GM18505 (cell line): ENCODE measurements at regions not wholly inside any gene's neighbourhood (a gene's known extent, or its start where the extent isn't known, plus 50 kb on each side); places are given as distances from the start of the nearest gene placed in this dataset.

Experiments
- ATAC-seq: cut with Tn5 transposase; IDR thresholded peaks from one replicate; pipeline ENCODE4 v1.9.1; 2021; ENCODE audit not compliant: unreplicated experiment
- POLR2A ChIP-seq: IDR thresholded peaks from 4 replicates; pipeline ENCODE4 v1.6.1; 2011; ENCODE audit warnings: borderline replicate concordance; ENCODE audit not compliant: insufficient read depth, insufficient read length; ENCODE audit errors: extremely low read depth

DNA sequence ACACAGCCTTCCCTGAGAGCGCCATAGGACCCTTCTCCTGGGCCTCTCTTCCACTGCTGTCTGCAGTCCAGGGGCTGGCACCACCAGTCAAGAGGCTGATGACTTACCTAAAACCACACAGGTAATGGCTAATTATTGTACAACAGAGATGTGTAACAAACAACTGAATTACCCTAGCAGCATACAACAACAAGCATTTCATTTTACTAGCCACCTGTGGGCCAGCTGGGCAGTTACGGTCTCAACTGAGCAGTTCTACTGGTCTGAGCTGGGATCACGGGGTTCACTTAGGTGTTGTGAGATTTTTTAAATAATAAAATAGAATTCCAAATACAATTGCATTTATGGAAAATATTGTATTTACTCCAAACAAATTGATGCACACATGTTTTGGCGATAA lies 431.9 kb downstream of the TNS3 start:
- peak; percentile 12 for ATAC-seq
- TF ChIP-seq POLR2A, result no peak

DNA sequence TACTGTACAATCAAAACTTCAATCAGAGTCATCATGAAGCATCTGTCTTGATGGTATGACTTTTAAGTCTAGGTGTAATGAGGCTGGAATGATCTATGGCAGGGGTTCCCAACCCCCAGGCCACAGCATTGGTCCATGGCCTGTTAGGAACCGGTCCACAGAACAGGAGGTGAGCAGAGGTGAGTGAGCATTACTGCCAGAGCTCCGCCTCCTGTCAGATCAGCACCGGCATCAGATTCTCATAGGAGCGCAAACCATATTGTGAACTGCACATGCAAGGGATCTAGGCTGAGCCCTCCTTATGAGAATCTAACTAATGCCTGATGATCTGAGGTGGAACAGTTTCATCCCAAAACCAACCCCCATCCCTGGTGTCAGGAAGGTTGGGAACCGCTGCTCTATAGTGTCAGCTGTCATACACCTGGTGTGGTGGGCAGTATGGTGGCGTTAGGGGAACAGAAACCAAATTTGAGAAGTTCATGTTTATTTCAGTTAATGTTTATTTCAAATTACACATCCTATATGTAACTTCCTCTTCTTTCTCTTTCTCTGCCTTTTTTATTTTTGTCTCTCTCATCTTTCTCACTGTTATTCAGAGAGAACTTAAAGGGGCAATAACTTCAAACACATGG lies 432.6 kb downstream of the TNS3 start:
- no peak for TF ChIP-seq POLR2A
- ATAC-seq, result peak; percentile 74

GRCh38 chr7:47148536-47149207 lies 433.2 kb downstream of the TNS3 start:
- no peak for TF ChIP-seq POLR2A

GRCh38 chr7:47147213-47147631 lies 434.7 kb downstream of the TNS3 start:
- no peak for ATAC-seq
- no peak for TF ChIP-seq POLR2A

More at GRCh38 chr7:47148536-47149207, 433.2 kb downstream of the TNS3 start:
- no peak for ATAC-seq

GRCh38 chr7:47145982-47146381 lies 435.9 kb downstream of the TNS3 start:
- no peak for TF ChIP-seq POLR2A
- no peak for ATAC-seq

GRCh38 chr7:47145186-47145725 lies 436.7 kb downstream of the TNS3 start:
- TF ChIP-seq POLR2A, result no peak
- ATAC-seq, result no peak

DNA sequence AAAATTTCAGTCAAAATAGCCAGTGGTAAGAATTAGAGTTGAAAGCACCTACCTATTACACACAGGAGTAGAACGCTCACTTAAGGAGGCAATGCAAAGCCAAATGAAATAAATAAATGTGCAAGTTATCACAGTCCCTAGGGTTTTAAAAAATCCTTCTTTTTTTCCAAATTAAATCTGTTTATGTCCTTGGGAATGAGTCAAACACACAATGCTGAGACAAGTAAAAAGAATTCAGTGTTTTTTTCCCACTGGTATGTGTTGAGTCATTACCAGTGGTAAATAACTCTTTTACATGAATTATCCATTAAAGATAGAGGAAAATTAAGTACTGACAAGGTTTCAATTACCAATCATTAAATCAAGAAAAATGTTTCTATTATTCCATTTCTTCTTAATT lies 438.6 kb downstream of the TNS3 start:
- no peak for TF ChIP-seq POLR2A
- ATAC-seq, result no peak

DNA sequence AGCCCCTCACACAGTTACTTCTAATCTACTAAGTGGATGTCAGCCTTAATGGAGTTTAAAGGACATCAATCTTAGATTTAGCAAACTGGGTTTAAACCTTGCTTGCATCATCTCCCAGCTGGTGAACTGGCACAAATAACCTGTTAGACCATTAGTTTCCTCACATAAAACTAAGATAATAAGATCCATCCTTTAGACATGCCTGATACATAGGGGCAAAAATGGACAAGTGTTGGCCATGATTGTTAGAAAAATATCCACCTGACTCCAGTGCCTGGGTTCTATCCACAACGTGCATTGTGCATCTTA lies 439.1 kb downstream of the TNS3 start:
- TF ChIP-seq POLR2A, result no peak
- no peak for ATAC-seq

DNA sequence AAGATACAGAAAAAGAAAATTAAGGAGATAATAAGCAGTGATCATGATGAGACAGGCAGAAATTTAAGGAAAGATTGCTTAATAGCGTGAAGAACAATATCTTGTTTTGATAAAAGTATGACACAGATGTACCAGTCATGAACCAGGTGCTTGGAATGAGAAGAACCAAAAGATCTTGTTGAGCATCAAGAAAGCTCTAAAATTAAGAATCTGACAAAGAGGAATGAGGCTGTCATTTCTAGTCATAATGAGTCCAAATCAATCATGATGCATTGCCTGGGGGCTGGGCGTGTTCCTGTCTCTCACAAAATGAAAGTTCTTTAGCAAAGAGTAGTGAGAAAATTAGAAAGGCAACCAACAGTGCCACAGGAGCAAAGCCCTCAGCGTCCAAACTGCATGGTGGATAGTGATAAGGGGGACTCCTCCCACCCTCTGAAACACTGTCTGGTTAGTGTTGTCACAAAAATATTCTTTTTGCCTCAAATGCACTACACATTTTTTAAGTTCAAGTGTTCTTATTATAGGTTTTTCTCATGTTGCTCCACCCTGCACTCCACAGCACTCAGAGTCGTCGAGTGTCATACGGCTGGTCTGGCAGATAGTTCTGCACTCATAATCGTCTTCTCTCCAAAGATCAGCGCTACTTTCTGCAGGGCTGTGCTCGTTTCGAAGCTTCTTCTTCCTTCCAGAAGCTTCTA lies 439.6 kb downstream of the TNS3 start:
- TF ChIP-seq POLR2A, result no peak
- ATAC-seq, result no peak

GRCh38 chr7:47132471-47132870 lies 449.4 kb downstream of the TNS3 start:
- no peak for TF ChIP-seq POLR2A
- no peak for ATAC-seq

DNA sequence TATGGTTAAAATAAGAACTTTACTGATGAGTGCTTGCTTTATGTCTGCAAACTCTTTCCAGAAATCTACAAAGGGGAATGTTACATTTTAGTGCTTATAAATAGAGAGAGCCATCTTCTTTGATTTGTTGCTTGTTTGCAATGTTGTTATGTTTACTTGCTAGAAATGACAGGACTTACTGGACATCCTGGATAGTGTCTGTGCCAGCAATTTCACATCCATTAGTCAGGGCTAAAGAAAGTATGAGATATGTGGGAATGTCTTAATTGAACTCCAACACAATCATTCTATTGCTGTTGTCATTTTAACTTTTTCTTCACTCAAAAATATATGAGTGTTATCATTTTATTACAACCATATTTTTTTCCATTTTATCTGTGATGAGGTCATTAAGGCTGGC lies 453.2 kb downstream of the TNS3 start:
- ATAC-seq, result no peak
- no peak for TF ChIP-seq POLR2A

- no peak for ATAC-seq
- no peak for TF ChIP-seq POLR2A
These were observed 456.4 kb downstream of the TNS3 start for GRCh38 chr7:47125529-47125928.

GRCh38 chr7:47119261-47119865 lies 462.5 kb downstream of the TNS3 start:
- TF ChIP-seq POLR2A, result no peak
- ATAC-seq, result no peak

GRCh38 chr7:47104206-47104549 lies 477.7 kb downstream of the TNS3 start:
- ATAC-seq, result no peak
- TF ChIP-seq POLR2A, result no peak

GRCh38 chr7:47103498-47104205 lies 478.3 kb downstream of the TNS3 start:
- TF ChIP-seq POLR2A, result no peak
- ATAC-seq, result no peak
